SK-N-SH (cell line): ENCODE measurements at regions not wholly inside any gene's neighbourhood (a gene's known extent, or its start where the extent isn't known, plus 50 kb on each side); places are given as distances from the start of the nearest gene placed in this dataset.

Source experiments
- CTCF ChIA-PET: fragments of 300-600, 350-600 bp; formaldehyde crosslinking; extraction: SDS; loops from one replicate; lab custom pipeline; 2021; lab: Yijun Ruan, JAX
- POLR2A ChIA-PET: fragments of 350-600 bp; sonication (Branson Sonifier 250); formaldehyde crosslinking; extraction: SDS; loops from one replicate; lab custom pipeline; 2020; ENCODE audit warnings: antibody characterized with exemption, inconsistent platforms; lab: Yijun Ruan, JAX
- DNase-seq: peaks from one replicate; pipeline ENCODE4 v3.0.0; 2012
- H2AFZ ChIP-seq: fragments of 200-600 bp; sonication (generic); 2 replicates; pipeline ENCODE4 v1.8.1; 2016; ENCODE audit warnings: antibody characterized with exemption, mild to moderate bottlenecking, low read depth
- H3F3A ChIP-seq: fragments of 200-600 bp; sonication (generic); replicated peaks from 2 replicates; pipeline ENCODE3; 2016; ENCODE audit warnings: antibody characterized with exemption, mild to moderate bottlenecking; ENCODE audit not compliant: insufficient read depth
- H3K27ac ChIP-seq, 2 experiments: fragments of 200-500 bp in 1 of 2; fragments of 200-600 bp in 1 of 2; sonication (Bioruptor generic) in 1 of 2; sonication (generic), shearing (Covaris generic) in 1 of 2; 2 replicates each; pipeline versions ENCODE4 v1.5.1 to v1.6.1; 2014 to 2016; ENCODE audit warnings: low read depth in 2 of 2, inconsistent platforms in 1 of 2, low read length in 1 of 2, mild to moderate bottlenecking in 1 of 2, mixed read lengths in 1 of 2
- H3K27me3 ChIP-seq: fragments of 200-600 bp; sonication (generic), shearing (Covaris generic); 2 replicates; pipeline ENCODE4 v1.6.1; 2016; ENCODE audit warnings: mixed run types; ENCODE audit not compliant: insufficient read depth
- H3K36me3 ChIP-seq, 2 experiments: fragments of 200-500 bp in 1 of 2; fragments of 200-600 bp in 1 of 2; sonication (Bioruptor generic) in 1 of 2; sonication (generic) in 1 of 2; replicated peaks in 1 of 2; 2 replicates each; pipeline versions ENCODE3 to v1.5.1; 2014 to 2016; ENCODE audit warnings: low read length in 1 of 2, mild to moderate bottlenecking in 1 of 2; ENCODE audit not compliant: insufficient read depth in 2 of 2, control insufficient read depth in 1 of 2
- H3K4me1 ChIP-seq, 2 experiments: fragments of 200-500 bp in 1 of 2; fragments of 200-600 bp in 1 of 2; sonication (Bioruptor generic) in 1 of 2; sonication (generic), shearing (Covaris generic) in 1 of 2; 2 replicates each; pipeline versions ENCODE4 v1.5.1 to v1.6.1; 2014 to 2016; ENCODE audit warnings: low read depth in 1 of 2, low read length in 1 of 2, mixed run types in 1 of 2; ENCODE audit not compliant: insufficient read depth in 2 of 2, control insufficient read depth in 1 of 2
- H3K4me2 ChIP-seq: fragments of 200-600 bp; sonication (generic), shearing (Covaris generic); 2 replicates; pipeline ENCODE4 v1.6.1; 2017; ENCODE audit warnings: mixed run types
- H3K4me3 ChIP-seq, 2 experiments: fragments of 200-500 bp in 1 of 2; fragments of 200-600 bp in 1 of 2; sonication (Bioruptor generic) in 1 of 2; sonication (generic), shearing (Covaris generic) in 1 of 2; 2 replicates each; pipeline versions ENCODE4 v1.5.1 to v1.8.1; 2014 to 2016; ENCODE audit warnings: low read depth in 2 of 2, inconsistent platforms in 1 of 2, low read length in 1 of 2, mild to moderate bottlenecking in 1 of 2, mixed read lengths in 1 of 2, moderate library complexity in 1 of 2
- H3K79me2 ChIP-seq: fragments of 200-600 bp; sonication (generic); 2 replicates; pipeline ENCODE4 v1.8.1; 2017; ENCODE audit warnings: mild to moderate bottlenecking; ENCODE audit not compliant: insufficient read depth
- H3K9ac ChIP-seq: fragments of 200-600 bp; sonication (generic); 2 replicates; pipeline ENCODE4 v1.6.1; 2017; ENCODE audit warnings: mixed run types
- H3K9me2 ChIP-seq: fragments of 200-600 bp; sonication (generic); 2 replicates; pipeline ENCODE4 v1.6.1; 2017; ENCODE audit warnings: mixed run types
- H3K9me3 ChIP-seq: fragments of 200-600 bp; sonication (generic); 2 replicates; pipeline ENCODE4 v1.6.1; 2017; ENCODE audit warnings: mixed run types, mild to moderate bottlenecking, moderate library complexity
- H4K20me1 ChIP-seq: fragments of 200-600 bp; sonication (generic); 2 replicates; pipeline ENCODE4 v1.6.1; 2017; ENCODE audit warnings: mild to moderate bottlenecking, mixed run types; ENCODE audit not compliant: insufficient read depth
- ELF1 ChIP-seq: IDR thresholded peaks from 2 replicates; pipeline ENCODE4 v1.4.0; 2012
- EZH2phosphoT487 ChIP-seq: fragments of 200-600 bp; sonication (generic); IDR thresholded peaks from 2 replicates; pipeline ENCODE4 v1.6.1; 2017; ENCODE audit warnings: low read depth, mixed run types, mild to moderate bottlenecking, antibody characterized with exemption, moderate library complexity, borderline replicate concordance
- FOXJ3 ChIP-seq: sonication (generic); formaldehyde crosslinking; IDR thresholded peaks from 2 replicates; pipeline ENCODE4 v1.5.1; 2020; ENCODE audit warnings: mild to moderate bottlenecking, missing genetic modification reagents
- GABPA ChIP-seq: IDR thresholded peaks from 2 replicates; pipeline ENCODE4 v1.4.0; 2012; ENCODE audit warnings: low read depth, mild to moderate bottlenecking
- GATA2 ChIP-seq: sonication (generic); formaldehyde crosslinking; IDR thresholded peaks from 2 replicates; pipeline ENCODE4 v1.5.0; 2020; ENCODE audit warnings: mild to moderate bottlenecking, missing genetic modification reagents
- MEF2A ChIP-seq: IDR thresholded peaks from 2 replicates; pipeline ENCODE4 v1.4.0; 2012; ENCODE audit warnings: low read depth, borderline replicate concordance
- NRF1 ChIP-seq: IDR thresholded peaks from 2 replicates; pipeline ENCODE4 v1.6.1; 2012; ENCODE audit warnings: low read depth, mild to moderate bottlenecking, low read length
- POLR2AphosphoS5 ChIP-seq: IDR thresholded peaks from 2 replicates; pipeline ENCODE4 v1.6.1; 2012; ENCODE audit warnings: low read depth, low read length
- RCOR1 ChIP-seq: fragments of 150-350 bp; IDR thresholded peaks from 2 replicates; pipeline ENCODE4 v1.6.1; 2017; ENCODE audit warnings: antibody characterized with exemption, low read length
- SMC3 ChIP-seq: IDR thresholded peaks from 2 replicates; pipeline ENCODE4 v1.6.1; 2012; ENCODE audit warnings: low read depth, low read length, improper control_type of control experiment
- TEAD4 ChIP-seq: IDR thresholded peaks from 2 replicates; pipeline ENCODE4 v1.4.0; 2012; ENCODE audit warnings: mild to moderate bottlenecking, borderline replicate concordance; ENCODE audit not compliant: insufficient read depth
- WGBS: methylation state at CpG from one replicate; pipeline ENCODE4 v1.1.6; 2017; ENCODE audit warnings: low lambda C conversion rate; 5-methylcytosine and 5-hydroxymethylcytosine counted together
- TF ChIP-seq, protein P1 (sequence below): IDR thresholded peaks from 2 replicates; pipeline ENCODE4 v1.4.0; 2012; ENCODE audit warnings: low read depth
- TF ChIP-seq, protein P2 (sequence below): fragments of 150-350 bp; IDR thresholded peaks from 2 replicates; pipeline ENCODE4 v1.6.1; 2016; ENCODE audit warnings: mild to moderate bottlenecking, low read depth, low read length
- TF ChIP-seq, protein P3 (sequence below): IDR thresholded peaks from 2 replicates; pipeline ENCODE4 v1.4.0; 2012; ENCODE audit warnings: low read depth, borderline replicate concordance
- TF ChIP-seq, protein P4 (sequence below): IDR thresholded peaks from 2 replicates; pipeline ENCODE4 v1.4.0; 2012; ENCODE audit warnings: low read depth, borderline replicate concordance
- TF ChIP-seq, protein P5 (sequence below): IDR thresholded peaks from 2 replicates; pipeline ENCODE4 v1.6.1; 2012; ENCODE audit warnings: mild to moderate bottlenecking, low read depth, low read length, moderate library complexity
- TF ChIP-seq, protein P6 (sequence below): fragments of 200-600 bp; sonication (generic); IDR thresholded peaks from 2 replicates; pipeline ENCODE4 v1.6.1; 2017; ENCODE audit warnings: antibody characterized with exemption, mild to moderate bottlenecking, moderate library complexity

DNA sequence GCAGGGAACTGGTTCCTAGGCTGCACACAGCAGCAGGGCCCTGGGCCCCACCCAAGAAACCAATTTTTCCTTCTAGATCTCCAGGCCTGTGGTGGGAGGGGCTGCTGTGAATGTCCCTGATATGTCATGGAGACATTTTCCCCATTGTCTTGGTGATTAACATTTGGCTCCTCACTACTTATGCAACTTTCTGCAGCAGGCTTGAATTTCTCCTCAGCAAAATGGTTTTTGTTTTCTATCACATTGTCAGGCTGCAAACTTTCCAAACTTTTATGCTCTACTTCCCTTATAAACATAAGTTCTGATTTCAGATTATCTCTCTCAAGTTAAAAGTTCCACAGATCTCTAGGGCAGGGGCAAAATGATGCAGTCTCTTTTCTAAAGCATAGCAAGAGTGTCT, 310.2 kb upstream of the PCDH20 start:
- Histone ChIP-seq H3K79me2 (no peaks in the 10 kb centered on the region), H2AFZ (no peak overlapping the region), H3K4me3 (no peak overlapping the region), H3K9ac (no peak overlapping the region), H3K9me3 (no peaks in the 10 kb centered on the region), H3K9me2 (no peaks in the 10 kb centered on the region; the same call in 1 of the 2 replicates), H3K27ac (no peak overlapping the region), H3K36me3 (no peaks in the 10 kb centered on the region), H3F3A (no peaks in the 10 kb centered on the region), H3K27me3 (no peaks in the 10 kb centered on the region), H4K20me1 (no peaks in the 10 kb centered on the region), H3K4me2 (no peak overlapping the region), H3K4me1 (peaks cover 4% of the 10 kb centered on the region in 2 experiments; a peak in 2 of 4 replicates)
- DNase-seq, result no peak
- CTCF ChIA-PET, result no interaction called here
- TF ChIP-seq MEF2A (no peak), RCOR1 (no peak), EZH2phosphoT487 (no peak), TEAD4 (no peak), NRF1 (no peak), POLR2AphosphoS5 (no peak)
- TF ChIP-seq, protein P1, sequence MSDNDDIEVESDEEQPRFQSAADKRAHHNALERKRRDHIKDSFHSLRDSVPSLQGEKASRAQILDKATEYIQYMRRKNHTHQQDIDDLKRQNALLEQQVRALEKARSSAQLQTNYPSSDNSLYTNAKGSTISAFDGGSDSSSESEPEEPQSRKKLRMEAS, result no peak
- TF ChIP-seq, protein P2, sequence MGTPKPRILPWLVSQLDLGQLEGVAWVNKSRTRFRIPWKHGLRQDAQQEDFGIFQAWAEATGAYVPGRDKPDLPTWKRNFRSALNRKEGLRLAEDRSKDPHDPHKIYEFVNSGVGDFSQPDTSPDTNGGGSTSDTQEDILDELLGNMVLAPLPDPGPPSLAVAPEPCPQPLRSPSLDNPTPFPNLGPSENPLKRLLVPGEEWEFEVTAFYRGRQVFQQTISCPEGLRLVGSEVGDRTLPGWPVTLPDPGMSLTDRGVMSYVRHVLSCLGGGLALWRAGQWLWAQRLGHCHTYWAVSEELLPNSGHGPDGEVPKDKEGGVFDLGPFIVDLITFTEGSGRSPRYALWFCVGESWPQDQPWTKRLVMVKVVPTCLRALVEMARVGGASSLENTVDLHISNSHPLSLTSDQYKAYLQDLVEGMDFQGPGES, result no peak
- TF ChIP-seq, protein P3, sequence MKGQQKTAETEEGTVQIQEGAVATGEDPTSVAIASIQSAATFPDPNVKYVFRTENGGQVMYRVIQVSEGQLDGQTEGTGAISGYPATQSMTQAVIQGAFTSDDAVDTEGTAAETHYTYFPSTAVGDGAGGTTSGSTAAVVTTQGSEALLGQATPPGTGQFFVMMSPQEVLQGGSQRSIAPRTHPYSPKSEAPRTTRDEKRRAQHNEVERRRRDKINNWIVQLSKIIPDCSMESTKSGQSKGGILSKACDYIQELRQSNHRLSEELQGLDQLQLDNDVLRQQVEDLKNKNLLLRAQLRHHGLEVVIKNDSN, result no peak
- POLR2A ChIA-PET, result no interaction called here

DNA sequence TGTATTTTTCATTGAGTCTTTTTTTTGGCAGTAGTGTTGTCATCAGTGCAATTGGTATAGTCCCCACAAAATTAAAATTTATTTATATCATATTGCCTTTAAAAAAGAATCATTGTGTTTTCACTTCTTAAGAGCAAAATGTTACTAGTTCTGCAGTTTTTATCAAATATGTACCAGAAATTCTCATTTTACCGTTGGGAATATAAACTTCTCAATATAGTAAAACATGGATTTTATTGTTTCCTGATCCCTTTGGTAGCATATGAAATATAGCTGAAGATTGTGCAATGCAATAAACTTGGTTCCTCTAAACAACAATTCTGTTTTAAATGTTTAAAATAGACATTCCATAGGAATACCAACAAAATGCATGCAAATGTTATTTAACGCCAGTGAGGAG, 306.5 kb upstream of the PCDH20 start:
- H3K9me2 ChIP-seq, result no peaks in the 10 kb centered on the region; the same call in 1 of the 2 replicates
- ChIA-PET POLR2A (no interaction called here), CTCF (no interaction called here)
- no peak for DNase-seq
- H2AFZ ChIP-seq, result no peak overlapping the region
- no peak overlapping the region for H3K9ac ChIP-seq
- no peak overlapping the region for H3K4me2 ChIP-seq
- no peaks in the 10 kb centered on the region for H3K27me3 ChIP-seq
- H3K79me2 ChIP-seq, result no peaks in the 10 kb centered on the region
- H3K4me1 ChIP-seq, result no peaks in the 10 kb centered on the region
- no peak for TF ChIP-seq GABPA
- TF ChIP-seq, protein P4, sequence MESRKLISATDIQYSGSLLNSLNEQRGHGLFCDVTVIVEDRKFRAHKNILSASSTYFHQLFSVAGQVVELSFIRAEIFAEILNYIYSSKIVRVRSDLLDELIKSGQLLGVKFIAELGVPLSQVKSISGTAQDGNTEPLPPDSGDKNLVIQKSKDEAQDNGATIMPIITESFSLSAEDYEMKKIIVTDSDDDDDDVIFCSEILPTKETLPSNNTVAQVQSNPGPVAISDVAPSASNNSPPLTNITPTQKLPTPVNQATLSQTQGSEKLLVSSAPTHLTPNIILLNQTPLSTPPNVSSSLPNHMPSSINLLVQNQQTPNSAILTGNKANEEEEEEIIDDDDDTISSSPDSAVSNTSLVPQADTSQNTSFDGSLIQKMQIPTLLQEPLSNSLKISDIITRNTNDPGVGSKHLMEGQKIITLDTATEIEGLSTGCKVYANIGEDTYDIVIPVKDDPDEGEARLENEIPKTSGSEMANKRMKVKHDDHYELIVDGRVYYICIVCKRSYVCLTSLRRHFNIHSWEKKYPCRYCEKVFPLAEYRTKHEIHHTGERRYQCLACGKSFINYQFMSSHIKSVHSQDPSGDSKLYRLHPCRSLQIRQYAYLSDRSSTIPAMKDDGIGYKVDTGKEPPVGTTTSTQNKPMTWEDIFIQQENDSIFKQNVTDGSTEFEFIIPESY, result no peak
- no peak for TF ChIP-seq SMC3
- no peak for TF ChIP-seq FOXJ3
- no peak for TF ChIP-seq RCOR1
- TF ChIP-seq, protein P5, sequence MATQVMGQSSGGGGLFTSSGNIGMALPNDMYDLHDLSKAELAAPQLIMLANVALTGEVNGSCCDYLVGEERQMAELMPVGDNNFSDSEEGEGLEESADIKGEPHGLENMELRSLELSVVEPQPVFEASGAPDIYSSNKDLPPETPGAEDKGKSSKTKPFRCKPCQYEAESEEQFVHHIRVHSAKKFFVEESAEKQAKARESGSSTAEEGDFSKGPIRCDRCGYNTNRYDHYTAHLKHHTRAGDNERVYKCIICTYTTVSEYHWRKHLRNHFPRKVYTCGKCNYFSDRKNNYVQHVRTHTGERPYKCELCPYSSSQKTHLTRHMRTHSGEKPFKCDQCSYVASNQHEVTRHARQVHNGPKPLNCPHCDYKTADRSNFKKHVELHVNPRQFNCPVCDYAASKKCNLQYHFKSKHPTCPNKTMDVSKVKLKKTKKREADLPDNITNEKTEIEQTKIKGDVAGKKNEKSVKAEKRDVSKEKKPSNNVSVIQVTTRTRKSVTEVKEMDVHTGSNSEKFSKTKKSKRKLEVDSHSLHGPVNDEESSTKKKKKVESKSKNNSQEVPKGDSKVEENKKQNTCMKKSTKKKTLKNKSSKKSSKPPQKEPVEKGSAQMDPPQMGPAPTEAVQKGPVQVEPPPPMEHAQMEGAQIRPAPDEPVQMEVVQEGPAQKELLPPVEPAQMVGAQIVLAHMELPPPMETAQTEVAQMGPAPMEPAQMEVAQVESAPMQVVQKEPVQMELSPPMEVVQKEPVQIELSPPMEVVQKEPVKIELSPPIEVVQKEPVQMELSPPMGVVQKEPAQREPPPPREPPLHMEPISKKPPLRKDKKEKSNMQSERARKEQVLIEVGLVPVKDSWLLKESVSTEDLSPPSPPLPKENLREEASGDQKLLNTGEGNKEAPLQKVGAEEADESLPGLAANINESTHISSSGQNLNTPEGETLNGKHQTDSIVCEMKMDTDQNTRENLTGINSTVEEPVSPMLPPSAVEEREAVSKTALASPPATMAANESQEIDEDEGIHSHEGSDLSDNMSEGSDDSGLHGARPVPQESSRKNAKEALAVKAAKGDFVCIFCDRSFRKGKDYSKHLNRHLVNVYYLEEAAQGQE, result no peak
- TF ChIP-seq MEF2A, result no peak
- no peak for TF ChIP-seq ELF1
- TF ChIP-seq GATA2, result no peak
- TF ChIP-seq, protein P6, sequence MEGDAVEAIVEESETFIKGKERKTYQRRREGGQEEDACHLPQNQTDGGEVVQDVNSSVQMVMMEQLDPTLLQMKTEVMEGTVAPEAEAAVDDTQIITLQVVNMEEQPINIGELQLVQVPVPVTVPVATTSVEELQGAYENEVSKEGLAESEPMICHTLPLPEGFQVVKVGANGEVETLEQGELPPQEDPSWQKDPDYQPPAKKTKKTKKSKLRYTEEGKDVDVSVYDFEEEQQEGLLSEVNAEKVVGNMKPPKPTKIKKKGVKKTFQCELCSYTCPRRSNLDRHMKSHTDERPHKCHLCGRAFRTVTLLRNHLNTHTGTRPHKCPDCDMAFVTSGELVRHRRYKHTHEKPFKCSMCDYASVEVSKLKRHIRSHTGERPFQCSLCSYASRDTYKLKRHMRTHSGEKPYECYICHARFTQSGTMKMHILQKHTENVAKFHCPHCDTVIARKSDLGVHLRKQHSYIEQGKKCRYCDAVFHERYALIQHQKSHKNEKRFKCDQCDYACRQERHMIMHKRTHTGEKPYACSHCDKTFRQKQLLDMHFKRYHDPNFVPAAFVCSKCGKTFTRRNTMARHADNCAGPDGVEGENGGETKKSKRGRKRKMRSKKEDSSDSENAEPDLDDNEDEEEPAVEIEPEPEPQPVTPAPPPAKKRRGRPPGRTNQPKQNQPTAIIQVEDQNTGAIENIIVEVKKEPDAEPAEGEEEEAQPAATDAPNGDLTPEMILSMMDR, result no peak
- TF ChIP-seq, protein P2, result no peak
- H3K4me3 ChIP-seq, result no peak overlapping the region
- no peaks in the 10 kb centered on the region for H3K9me3 ChIP-seq
- H3K27ac ChIP-seq, result no peak overlapping the region
- no peaks in the 10 kb centered on the region for H4K20me1 ChIP-seq
- H3F3A ChIP-seq, result no peaks in the 10 kb centered on the region
- WGBS, result 33% methylated on average over 2 of the region's 2 CpGs
- H3K36me3 ChIP-seq, result no peaks in the 10 kb centered on the region
